Panc1 (cell line): ENCODE measurements at regions not wholly inside any gene's neighbourhood (a gene's known extent, or its start where the extent isn't known, plus 50 kb on each side); places are given as distances from the start of the nearest gene placed in this dataset.

Source experiments
- ATAC-seq: fragments of 200-7000 bp; cut with Tn5 transposase; 2 replicates; pipeline ENCODE4 v1.9.1; 2020; ENCODE audit warnings: mild to moderate bottlenecking, moderate library complexity
- BruUV-seq: library from RNA; stranded (reverse); fragments of 400-500 nt; replicated peaks from 2 replicates; lab custom pipeline; 2021; lab: Mats Ljungman, UMichigan
- CTCF ChIA-PET: fragments of 300-600 bp; sonication (Branson Sonifier 250); formaldehyde crosslinking; loops from one replicate; lab custom pipeline; 2022; ENCODE audit warnings: antibody characterized with exemption; lab: Charles Lee
- POLR2A ChIA-PET: fragments of 300-600 bp; sonication (Branson Sonifier 250); formaldehyde crosslinking; loops from one replicate; lab custom pipeline; 2022; ENCODE audit warnings: antibody characterized with exemption; lab: Charles Lee
- DNase-seq: peaks from one replicate; pipeline ENCODE4 v3.0.0-alpha.2; 2010; ENCODE audit warnings: low read depth, low spot score
- H3K27ac ChIP-seq: 2 replicates; pipeline ENCODE4 v1.5.1; 2011; ENCODE audit warnings: mild to moderate bottlenecking, low read length, inconsistent platforms
- H3K27me3 ChIP-seq: fragments of 200-500 bp; sonication (Bioruptor generic); 2 replicates; pipeline ENCODE4 v1.6.0; 2014; ENCODE audit warnings: low read length, inconsistent platforms; ENCODE audit not compliant: control insufficient read depth, insufficient read depth
- H3K36me3 ChIP-seq: fragments of 200-500 bp; sonication (Bioruptor generic); 2 replicates; pipeline ENCODE4 v1.5.1; 2014; ENCODE audit warnings: inconsistent platforms, mild to moderate bottlenecking, low read length, moderate library complexity; ENCODE audit not compliant: control insufficient read depth, insufficient read depth
- H3K4me1 ChIP-seq: 2 replicates; pipeline ENCODE4 v1.5.1; 2011; ENCODE audit warnings: inconsistent platforms, mild to moderate bottlenecking, low read length, moderate library complexity; ENCODE audit not compliant: control insufficient read depth, insufficient read depth
- H3K4me3 ChIP-seq, 2 experiments: 2 replicates each; pipeline ENCODE4 v1.5.1; 2011 to 2012; ENCODE audit warnings: low read depth in 2 of 2, low read length in 2 of 2, mild to moderate bottlenecking in 2 of 2, inconsistent platforms in 1 of 2, moderate library complexity in 1 of 2
- H3K9me3 ChIP-seq: fragments of 200-500 bp; sonication (Bioruptor generic); 2 replicates; pipeline ENCODE4 v1.5.1; 2014; ENCODE audit warnings: low read depth, mild to moderate bottlenecking, inconsistent platforms, low read length, moderate library complexity; ENCODE audit not compliant: control insufficient read depth, insufficient read depth
- CTCF ChIP-seq: fragments of 450-650 bp; IDR thresholded peaks from 2 replicates; pipeline ENCODE4 v1.5.1; 2017; ENCODE audit warnings: mild to moderate bottlenecking
- POLR2AphosphoS5 ChIP-seq: IDR thresholded peaks from 2 replicates; pipeline ENCODE4 v1.6.1; 2012; ENCODE audit warnings: mild to moderate bottlenecking, low read depth, low read length, moderate library complexity
- REST ChIP-seq, 2 experiments: IDR thresholded peaks; 2 replicates each; pipeline ENCODE4 v1.6.1; 2011 to 2012; ENCODE audit warnings: low read depth in 2 of 2, control low read depth in 1 of 2, low read length in 1 of 2, mild to moderate bottlenecking in 1 of 2, moderate library complexity in 1 of 2; ENCODE audit not compliant: insufficient read depth in 1 of 2
- SIN3A ChIP-seq: IDR thresholded peaks from 2 replicates; pipeline ENCODE4 v1.6.1; 2012; ENCODE audit warnings: low read depth, mild to moderate bottlenecking, low read length, moderate library complexity, borderline replicate concordance; ENCODE audit not compliant: insufficient read depth
- TCF7L2 ChIP-seq: IDR thresholded peaks from 2 replicates; pipeline ENCODE4 v1.6.1; 2011; ENCODE audit warnings: mild to moderate bottlenecking, low read depth, low read length, inconsistent platforms
- in situ Hi-C: cut with HindIII; loops from 2 replicates; pipeline ENCODE4 v1.10.0; 2016; ENCODE audit warnings: low sequenced_read_pairs, low pct_unique_long_range_greater_than_20kb
- intact Hi-C: fragments of 100-400 bp; cut with micrococcal nuclease; formaldehyde crosslinking; loops from one replicate; pipeline ENCODE4 v1.10.0; 2022; ENCODE audit not compliant: unreplicated experiment

- Histone ChIP-seq H3K27me3 (no peaks in the 10 kb centered on the region), H3K4me3 (no peak overlapping the region), H3K4me1 (no peaks in the 10 kb centered on the region), H3K27ac (no peak overlapping the region), H3K36me3 (no peaks in the 10 kb centered on the region), H3K9me3 (no peaks in the 10 kb centered on the region)
- in situ Hi-C loops (no loop called here), intact Hi-C loops (no loop called here)
- DNase-seq: no peak
- TF ChIP-seq CTCF (no peak), REST (IDR thresholded peaks at IDR 0.05; ENCODE audit: insufficient read depth in 1 of 2, low read depth in 2 of 2, low read length in 1 of 2) (no peak), TCF7L2 (no peak), POLR2AphosphoS5 (no peak), SIN3A (no peak)
- ChIA-PET POLR2A (no interaction called here), CTCF (no interaction called here)
- no peak for ATAC-seq
- BruUV-seq: no TSS peak
Measured at GRCh38 chr15:94081829-94082228, 149.5 kb upstream of the MCTP2 start.

- no peak overlapping the region for H3K27ac ChIP-seq
- ChIA-PET CTCF (no interaction called here), POLR2A (no interaction called here)
- TF ChIP-seq SIN3A: no peak
- TF ChIP-seq REST (IDR thresholded peaks at IDR 0.05; ENCODE audit: insufficient read depth in 1 of 2, low read depth in 2 of 2, low read length in 1 of 2): no peak
- no peak for TF ChIP-seq CTCF
- no peak for TF ChIP-seq POLR2AphosphoS5
- no peak for TF ChIP-seq TCF7L2
- in situ Hi-C loops: no loop called here
- no peaks in the 10 kb centered on the region for H3K36me3 ChIP-seq
- intact Hi-C loops: no loop called here
- no peaks in the 10 kb centered on the region for H3K4me1 ChIP-seq
- BruUV-seq: no TSS peak
- no peaks in the 10 kb centered on the region for H3K27me3 ChIP-seq
- no peak overlapping the region for H3K4me3 ChIP-seq
- no peak for DNase-seq
- no peaks in the 10 kb centered on the region for H3K9me3 ChIP-seq
- ATAC-seq: no peak
Measured at GRCh38 chr15:94080989-94081605, 150.3 kb upstream of the MCTP2 start.
